T-cell (primary cell): ENCODE measurements at regions not wholly inside any gene's neighbourhood (a gene's known extent, or its start where the extent isn't known, plus 50 kb on each side); places are given as distances from the start of the nearest gene placed in this dataset.
"Not testable (repeated sequence)": the region's sequence is repeated elsewhere in the genome, so short reads cannot be mapped to it uniquely, and the experiment has no call there.

Experiments
- ATAC-seq, 4 experiments: fragments of 200-7000 bp in 3 of 4; fragments of 150-1000 bp in 1 of 4; cut with Tn5 transposase; replicated peaks in 1 of 4; 1 replicate in 3 of 4; 2 replicates in 1 of 4; pipeline ENCODE4 v1.10.0; 2021; ENCODE audit warnings: moderate library complexity in 3 of 4, mild to moderate bottlenecking in 2 of 4, moderate number of reproducible peaks in 1 of 4
- CTCF ChIA-PET, 2 donors: fragments of 300-600 bp; sonication (Branson Sonifier 250); formaldehyde crosslinking; loops; one replicate each; lab custom pipeline; 2022; ENCODE audit warnings: antibody characterized with exemption in 2 of 2; lab: Charles Lee
- POLR2A ChIA-PET, 2 donors: fragments of 300-600 bp; sonication (Branson Sonifier 250); formaldehyde crosslinking; loops; one replicate each; lab custom pipeline; 2022; ENCODE audit warnings: antibody characterized with exemption in 2 of 2; lab: Charles Lee
- DNase-seq, 35 experiments: peaks; one replicate each; pipeline versions ENCODE4 v3.0.0 to v3.0.0-alpha.2; 2013 to 2023
- H3K27ac ChIP-seq: one replicate; pipeline ENCODE4 v1.5.1; 2013; ENCODE audit warnings: low read length
- H3K27me3 ChIP-seq, 2 experiments: replicated peaks in 1 of 2; 1 replicate in 1 of 2; 2 replicates in 1 of 2; pipeline versions ENCODE4 v1.6.1 to v1.7.0; 2013; ENCODE audit warnings: low read length in 1 of 2, mixed read lengths in 1 of 2; ENCODE audit not compliant: control insufficient read depth in 2 of 2, insufficient read depth in 2 of 2; ENCODE audit errors: extremely low read depth in 1 of 2
- H3K36me3 ChIP-seq, 2 donors: 1 replicate in 1 of 2; 2 replicates in 1 of 2; pipeline versions ENCODE4 v1.6.1 to v1.7.0; 2013; ENCODE audit warnings: low read length in 1 of 2; ENCODE audit not compliant: control insufficient read depth in 2 of 2, insufficient read depth in 1 of 2; ENCODE audit errors: extremely low read depth in 1 of 2
- H3K4me1 ChIP-seq, 2 experiments: 1 replicate in 1 of 2; 2 replicates in 1 of 2; pipeline versions ENCODE4 v1.6.1 to v1.7.0; 2013; ENCODE audit warnings: low read length in 2 of 2, mixed read lengths in 1 of 2; ENCODE audit not compliant: insufficient read depth in 2 of 2, control insufficient read depth in 1 of 2; ENCODE audit errors: extremely low read depth in 1 of 2
- H3K4me3 ChIP-seq, 2 donors: 1 replicate in 1 of 2; 2 replicates in 1 of 2; pipeline versions ENCODE4 v1.5.1 to v1.7.0; 2013; ENCODE audit warnings: mild to moderate bottlenecking in 2 of 2, low read length in 1 of 2, moderate library complexity in 1 of 2; ENCODE audit not compliant: control insufficient read depth in 1 of 2; ENCODE audit errors: extremely low read depth in 1 of 2
- H3K9me3 ChIP-seq: 2 replicates; pipeline ENCODE4 v1.7.0; 2013
- H3K27ac Mint-ChIP-seq, 2 donors: one replicate each; pipeline ENCODE4 v1.8.0; 2020 to 2021; ENCODE audit warnings: mild to moderate bottlenecking in 2 of 2, mixed read lengths in 2 of 2
- H3K27me3 Mint-ChIP-seq, 2 donors: one replicate each; pipeline ENCODE4 v1.8.0; 2021 to 2022; ENCODE audit warnings: mixed read lengths in 2 of 2
- H3K36me3 Mint-ChIP-seq: one replicate; pipeline ENCODE4 v1.8.0; 2021; ENCODE audit warnings: mixed read lengths
- H3K4me1 Mint-ChIP-seq, 3 donors: one replicate each; pipeline ENCODE4 v1.8.0; 2020 to 2022; ENCODE audit warnings: mixed read lengths in 3 of 3, mild to moderate bottlenecking in 1 of 3
- H3K4me3 Mint-ChIP-seq, 3 donors: one replicate each; pipeline ENCODE4 v1.8.0; 2020 to 2022; ENCODE audit warnings: mild to moderate bottlenecking in 3 of 3, mixed read lengths in 3 of 3, moderate library complexity in 3 of 3
- H3K9me3 Mint-ChIP-seq, 3 donors: one replicate each; pipeline ENCODE4 v1.8.0; 2020 to 2022; ENCODE audit warnings: mixed read lengths in 3 of 3
- WGBS: methylation state at CpG from one replicate; pipeline ENCODE4 v1.1.5; 2013; ENCODE audit warnings: missing lambda C conversion rate; ENCODE audit not compliant: insufficient coverage; 5-methylcytosine and 5-hydroxymethylcytosine counted together

DNA sequence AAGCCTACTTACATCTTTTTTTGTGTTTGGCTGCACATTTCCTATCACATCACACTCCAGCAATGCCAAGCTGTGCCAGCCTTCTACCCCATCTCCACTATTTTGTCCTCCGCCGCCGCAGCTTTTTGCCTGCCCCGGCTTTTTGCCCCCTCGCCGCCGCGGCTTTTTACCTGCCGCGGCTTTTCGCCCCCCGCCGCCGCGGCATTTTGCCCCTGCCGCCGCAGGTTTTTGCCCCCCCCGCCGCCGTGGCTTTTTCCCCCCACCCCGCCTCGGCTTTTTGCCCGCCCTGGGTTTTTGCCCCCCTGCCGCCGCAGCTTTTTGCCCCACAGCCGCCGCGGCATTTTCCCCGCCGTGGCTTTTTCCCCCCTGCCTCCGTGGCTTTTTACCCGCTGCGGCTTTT, 506.0 kb downstream of the ZNF37A start:
- CTCF ChIA-PET = interaction anchor here in 1 of 2 donors (0.6 kb wide), 1 partner anchor 1843 kb away, joined by 7 read pairs; no protein-coding TSS in a partner anchor

DNA sequence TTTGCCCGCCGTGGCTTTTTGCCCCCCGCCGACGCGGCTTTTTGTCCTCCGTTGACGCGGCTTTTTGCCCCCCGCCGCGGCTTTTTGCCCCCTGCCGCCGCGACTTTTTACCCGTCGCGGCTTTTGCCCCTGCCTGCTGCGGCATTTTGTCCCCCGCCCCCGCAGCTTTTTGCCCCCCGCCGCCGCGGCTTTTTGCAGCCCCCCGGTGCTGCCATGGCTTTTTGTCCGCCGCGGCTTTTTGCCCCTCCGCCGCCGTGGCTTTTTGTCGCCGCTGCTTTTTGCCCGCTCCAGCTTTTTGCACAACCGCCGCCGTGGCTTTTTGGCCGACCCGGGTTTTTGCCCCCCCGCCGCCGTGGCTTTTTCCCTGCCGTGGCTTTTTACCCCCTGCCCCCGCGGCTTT, 506.6 kb downstream of the ZNF37A start:
- no peak overlapping the region for H3K27ac ChIP-seq
- ATAC-seq = no peak
- POLR2A ChIA-PET = no interaction called here
- H3K9me3 ChIP-seq = no peaks in the 10 kb centered on the region
- CTCF ChIA-PET = no interaction called here
- Mint-ChIP-seq H3K27ac (no peak overlapping the region), H3K36me3 (no peaks in the 10 kb centered on the region), H3K4me1 (no peaks in the 10 kb centered on the region), H3K9me3 (peaks cover 3 to 18% (median 11%) of the 10 kb centered on the region in 3 donors), H3K27me3 (no peaks in the 10 kb centered on the region), H3K4me3 (no peak overlapping the region)
- no peaks in the 10 kb centered on the region for H3K36me3 ChIP-seq
- H3K4me1 ChIP-seq = no peaks in the 10 kb centered on the region
- peaks cover 0 to 4% of the 10 kb centered on the region in 2 experiments for H3K27me3 ChIP-seq
- WGBS = 66% methylated on average over 30 of the region's 46 CpGs
- no peak overlapping the region for H3K4me3 ChIP-seq
- no peak for DNase-seq

More for the DNA sequence above, 506.0 kb downstream of the ZNF37A start:
- no peak overlapping the region for H3K27ac ChIP-seq
- H3K4me1 ChIP-seq = no peaks in the 10 kb centered on the region
- Mint-ChIP-seq H3K4me1 (no peaks in the 10 kb centered on the region), H3K27ac (no peak overlapping the region), H3K4me3 (no peak overlapping the region), H3K9me3 (peaks cover 3 to 18% (median 11%) of the 10 kb centered on the region in 3 donors), H3K36me3 (no peaks in the 10 kb centered on the region), H3K27me3 (no peaks in the 10 kb centered on the region)
- POLR2A ChIA-PET = no interaction called here
- no peaks in the 10 kb centered on the region for H3K9me3 ChIP-seq
- H3K36me3 ChIP-seq = no peaks in the 10 kb centered on the region
- ATAC-seq (no peak), DNase-seq (no peak)
- H3K4me3 ChIP-seq = no peak overlapping the region
- WGBS = 80% methylated on average over 2 of the region's 33 CpGs
- H3K27me3 ChIP-seq = peaks cover 0 to 4% of the 10 kb centered on the region in 2 experiments

GRCh38 chr10:38603681-38604080, 509.5 kb downstream of the ZNF37A start:
- H3K27me3 Mint-ChIP-seq, CTCF ChIA-PET: not testable (repeated sequence)

GRCh38 chr10:38604477-38604876, 510.3 kb downstream of the ZNF37A start:
- CTCF ChIA-PET, H3K27ac Mint-ChIP-seq, H3K27me3 Mint-ChIP-seq, H3K27me3 ChIP-seq, H3K36me3 ChIP-seq, H3K4me3 ChIP-seq, H3K4me1 Mint-ChIP-seq, ATAC-seq, H3K27ac ChIP-seq, H3K9me3 ChIP-seq, H3K36me3 Mint-ChIP-seq, H3K4me1 ChIP-seq, DNase-seq, POLR2A ChIA-PET, H3K4me3 Mint-ChIP-seq: not testable (repeated sequence)
- 20% methylated on average over 1 of the region's 16 CpGs for WGBS
- peaks cover 0 to 15% (median 10%) of the 10 kb centered on the region in 3 donors for H3K9me3 Mint-ChIP-seq

More at GRCh38 chr10:38603681-38604080, 509.5 kb downstream of the ZNF37A start:
- H3K4me3 Mint-ChIP-seq, ATAC-seq, H3K36me3 Mint-ChIP-seq, H3K36me3 ChIP-seq, H3K4me3 ChIP-seq, H3K27me3 ChIP-seq, H3K4me1 Mint-ChIP-seq, H3K27ac Mint-ChIP-seq, DNase-seq, POLR2A ChIA-PET, H3K4me1 ChIP-seq, H3K9me3 ChIP-seq, H3K27ac ChIP-seq: not testable (repeated sequence)
- WGBS = 100% methylated on average over 6 of the region's 7 CpGs
- peaks cover 0 to 15% (median 13%) of the 10 kb centered on the region in 3 donors for H3K9me3 Mint-ChIP-seq

GRCh38 chr10:38605153-38605661, 511.1 kb downstream of the ZNF37A start:
- no peaks in the 10 kb centered on the region for H3K4me1 ChIP-seq
- ChIA-PET POLR2A (no interaction called here), CTCF (no interaction called here)
- H3K36me3 Mint-ChIP-seq = no peaks in the 10 kb centered on the region
- no peaks in the 10 kb centered on the region for H3K27me3 Mint-ChIP-seq
- H3K4me3 Mint-ChIP-seq = no peak overlapping the region
- DNase-seq (peak in 1 of 35 experiments; percentile 15), ATAC-seq (no peak)
- H3K27ac ChIP-seq = no peak overlapping the region
- no peaks in the 10 kb centered on the region for H3K4me1 Mint-ChIP-seq
- H3K27ac Mint-ChIP-seq = no peak overlapping the region
- peaks cover 0 to 12% (median 6%) of the 10 kb centered on the region in 3 donors for H3K9me3 Mint-ChIP-seq
- no peak overlapping the region for H3K4me3 ChIP-seq
- peaks cover 0 to 4% of the 10 kb centered on the region in 2 experiments for H3K27me3 ChIP-seq
- no peaks in the 10 kb centered on the region for H3K9me3 ChIP-seq
- 82% methylated on average over 9 of the region's 17 CpGs for WGBS
- no peaks in the 10 kb centered on the region for H3K36me3 ChIP-seq

- H3K4me3 Mint-ChIP-seq, H3K4me1 Mint-ChIP-seq, CTCF ChIA-PET: not testable (repeated sequence)
Measured at GRCh38 chr10:38615596-38615995, 521.5 kb downstream of the ZNF37A start.

GRCh38 chr10:38619831-38620230, 525.7 kb downstream of the ZNF37A start:
- DNase-seq, CTCF ChIA-PET, H3K4me3 ChIP-seq, H3K4me1 Mint-ChIP-seq, H3K9me3 ChIP-seq, H3K36me3 ChIP-seq, ATAC-seq, H3K36me3 Mint-ChIP-seq, H3K9me3 Mint-ChIP-seq, H3K27me3 ChIP-seq, H3K27me3 Mint-ChIP-seq, H3K27ac ChIP-seq, POLR2A ChIA-PET, H3K4me3 Mint-ChIP-seq, H3K4me1 ChIP-seq, H3K27ac Mint-ChIP-seq: not testable (repeated sequence)
- WGBS = no CpG with 5 or more reads among the region's 1 CpG

More at GRCh38 chr10:38615596-38615995, 521.5 kb downstream of the ZNF37A start:
- ATAC-seq, H3K9me3 ChIP-seq, H3K36me3 Mint-ChIP-seq, H3K4me3 ChIP-seq, H3K36me3 ChIP-seq, H3K27me3 Mint-ChIP-seq, H3K27me3 ChIP-seq, H3K27ac Mint-ChIP-seq, H3K4me1 ChIP-seq, DNase-seq, H3K27ac ChIP-seq, POLR2A ChIA-PET: not testable (repeated sequence)
- H3K9me3 Mint-ChIP-seq = peaks cover 10 to 25% (median 14%) of the 10 kb centered on the region in 3 donors
- 91% methylated on average over 6 of the region's 20 CpGs for WGBS
